ENCODE measurements at regions not wholly inside any gene's neighbourhood (a gene's known extent, or its start where the extent isn't known, plus 50 kb on each side); places are given as distances from the start of the nearest gene placed in this dataset.

- TF ChIP-seq POLR2A (IDR thresholded peaks at IDR 0.05) (no peak), CTCF (IDR thresholded peaks at IDR 0.05) (no peak)
Observed at GRCh38 chr6:126945150-126945685, 173.3 kb upstream of the RSPO3 start.
